22Rv1 (cell line): ENCODE measurements at regions not wholly inside any gene's neighbourhood (a gene's known extent, or its start where the extent isn't known, plus 50 kb on each side); places are given as distances from the start of the nearest gene placed in this dataset.

Experiments
- ZFX ChIP-seq: fragments of 450-650 bp; IDR thresholded peaks from 2 replicates; pipeline ENCODE4 v1.6.1; 2017; ENCODE audit warnings: antibody characterized with exemption, borderline replicate concordance
- TF ChIP-seq, protein P1 (sequence below): fragments of 450-650 bp; IDR thresholded peaks from 2 replicates; pipeline ENCODE4 v1.5.1; 2017; ENCODE audit warnings: mild to moderate bottlenecking

DNA sequence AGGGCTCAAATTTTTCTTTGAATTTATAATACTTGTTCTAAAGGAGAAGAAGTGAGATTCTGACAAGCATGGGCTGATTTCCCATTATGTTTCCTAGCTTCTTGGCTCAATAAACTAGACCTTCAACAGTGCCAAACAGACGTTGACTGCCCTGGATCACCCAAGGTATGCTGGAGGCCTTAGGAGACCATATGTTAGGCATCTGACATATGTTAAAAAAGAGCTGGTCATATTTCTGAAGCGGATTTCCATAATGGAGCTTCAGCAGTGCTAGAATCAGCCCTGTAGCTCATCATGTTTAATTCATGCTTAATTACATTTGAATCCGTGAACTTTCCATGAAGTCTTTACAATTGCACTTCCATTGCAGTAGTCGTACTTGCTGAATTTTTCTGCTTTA lies 653.3 kb downstream of the DIAPH3 start:
- TF ChIP-seq, protein P1, sequence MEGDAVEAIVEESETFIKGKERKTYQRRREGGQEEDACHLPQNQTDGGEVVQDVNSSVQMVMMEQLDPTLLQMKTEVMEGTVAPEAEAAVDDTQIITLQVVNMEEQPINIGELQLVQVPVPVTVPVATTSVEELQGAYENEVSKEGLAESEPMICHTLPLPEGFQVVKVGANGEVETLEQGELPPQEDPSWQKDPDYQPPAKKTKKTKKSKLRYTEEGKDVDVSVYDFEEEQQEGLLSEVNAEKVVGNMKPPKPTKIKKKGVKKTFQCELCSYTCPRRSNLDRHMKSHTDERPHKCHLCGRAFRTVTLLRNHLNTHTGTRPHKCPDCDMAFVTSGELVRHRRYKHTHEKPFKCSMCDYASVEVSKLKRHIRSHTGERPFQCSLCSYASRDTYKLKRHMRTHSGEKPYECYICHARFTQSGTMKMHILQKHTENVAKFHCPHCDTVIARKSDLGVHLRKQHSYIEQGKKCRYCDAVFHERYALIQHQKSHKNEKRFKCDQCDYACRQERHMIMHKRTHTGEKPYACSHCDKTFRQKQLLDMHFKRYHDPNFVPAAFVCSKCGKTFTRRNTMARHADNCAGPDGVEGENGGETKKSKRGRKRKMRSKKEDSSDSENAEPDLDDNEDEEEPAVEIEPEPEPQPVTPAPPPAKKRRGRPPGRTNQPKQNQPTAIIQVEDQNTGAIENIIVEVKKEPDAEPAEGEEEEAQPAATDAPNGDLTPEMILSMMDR, result no peak
- no peak for TF ChIP-seq ZFX
